Esophagus muscularis mucosa (tissue), 4 donors: ENCODE measurements at regions not wholly inside any gene's neighbourhood (a gene's known extent, or its start where the extent isn't known, plus 50 kb on each side); places are given as distances from the start of the nearest gene placed in this dataset.
"Not testable (repeated sequence)": the region's sequence is repeated elsewhere in the genome, so short reads cannot be mapped to it uniquely, and the experiment has no call there.

Experiments
- DNase-seq: peaks from one replicate; pipeline ENCODE4 v3.0.0-alpha.2; 2017; ENCODE audit errors: extremely low spot score
- H3K27ac ChIP-seq, 4 donors: fragments of 200-600 bp; sonication (generic); replicated peaks in 1 of 4; 1 replicate in 3 of 4; 2 replicates in 1 of 4; pipeline ENCODE4 v1.5.1; 2016 to 2019; ENCODE audit warnings: mild to moderate bottlenecking in 1 of 4
- H3K27me3 ChIP-seq, 4 donors: fragments of 200-600 bp; sonication (generic); one replicate each; pipeline versions ENCODE4 v1.5.1 to v1.6.0; 2016 to 2019
- H3K36me3 ChIP-seq, 4 donors: fragments of 200-600 bp; sonication (generic); one replicate each; pipeline ENCODE4 v1.5.1; 2016 to 2019
- H3K4me1 ChIP-seq, 4 donors: fragments of 200-600 bp; sonication (generic); one replicate each; pipeline ENCODE4 v1.5.1; 2016 to 2019
- H3K4me3 ChIP-seq, 4 donors: fragments of 200-600 bp; sonication (generic); 1 replicate in 2 of 4; 2 replicates in 2 of 4; pipeline ENCODE4 v1.5.1; 2016 to 2019; ENCODE audit warnings: mild to moderate bottlenecking in 4 of 4, moderate library complexity in 1 of 4
- H3K9me3 ChIP-seq, 4 donors: fragments of 200-600 bp; sonication (generic); 1 replicate in 3 of 4; 2 replicates in 1 of 4; pipeline ENCODE4 v1.5.1; 2016 to 2019
- EP300 ChIP-seq: sonication (generic); formaldehyde crosslinking; IDR thresholded peaks from one replicate; pipeline ENCODE4 v1.6.1; 2017; ENCODE audit warnings: antibody characterized with exemption
- POLR2A ChIP-seq: fragments of 450-650 bp; IDR thresholded peaks from one replicate; pipeline ENCODE4 v1.6.1; 2017; ENCODE audit warnings: antibody characterized with exemption, moderate library complexity, mild to moderate bottlenecking, low read depth
- POLR2AphosphoS5 ChIP-seq, 2 donors: sonication (generic); formaldehyde crosslinking; IDR thresholded peaks; one replicate each; pipeline ENCODE4 v1.6.1; 2017; ENCODE audit warnings: antibody characterized with exemption in 2 of 2
- WGBS: methylation state at CpG from one replicate; pipeline ENCODE4 v1.1.5; 2018; 5-methylcytosine and 5-hydroxymethylcytosine counted together
- intact Hi-C: fragments of 100-400 bp; cut with DNase I; formaldehyde crosslinking; loops from one replicate; pipeline ENCODE4 v1.15.1; 2023
- TF ChIP-seq, protein P1 (sequence below), 3 experiments: fragments of 200-600 bp in 2 of 3; fragments of 450-650 bp in 1 of 3; sonication (generic) in 2 of 3; IDR thresholded peaks; one replicate each; pipeline ENCODE4 v1.5.1; 2017 to 2019; ENCODE audit warnings: antibody characterized with exemption in 3 of 3, mild to moderate bottlenecking in 2 of 3, moderate library complexity in 1 of 3

DNA sequence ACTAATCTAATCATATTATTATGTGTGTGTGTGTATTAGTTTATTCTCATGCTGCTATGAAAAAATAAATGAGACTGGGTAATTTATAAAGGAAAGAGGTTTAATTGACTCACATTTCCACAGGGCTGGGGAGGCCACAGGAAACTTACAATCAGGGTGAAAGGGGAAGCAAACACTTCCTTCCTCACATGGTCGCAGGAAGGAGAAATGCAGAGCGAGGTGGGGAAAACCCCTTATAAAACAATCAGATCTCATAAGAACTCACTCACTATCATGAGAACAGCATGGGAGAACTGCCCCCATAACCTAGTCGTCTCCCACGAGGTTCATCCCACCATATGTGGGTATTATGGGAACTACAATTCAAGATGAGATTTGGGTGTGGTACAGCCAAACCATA is 190.9 kb upstream of the TAPT1 start:
- no peak overlapping the region for H3K4me3 ChIP-seq
- WGBS: 84% methylated on average over 4 of the region's 4 CpGs

DNA sequence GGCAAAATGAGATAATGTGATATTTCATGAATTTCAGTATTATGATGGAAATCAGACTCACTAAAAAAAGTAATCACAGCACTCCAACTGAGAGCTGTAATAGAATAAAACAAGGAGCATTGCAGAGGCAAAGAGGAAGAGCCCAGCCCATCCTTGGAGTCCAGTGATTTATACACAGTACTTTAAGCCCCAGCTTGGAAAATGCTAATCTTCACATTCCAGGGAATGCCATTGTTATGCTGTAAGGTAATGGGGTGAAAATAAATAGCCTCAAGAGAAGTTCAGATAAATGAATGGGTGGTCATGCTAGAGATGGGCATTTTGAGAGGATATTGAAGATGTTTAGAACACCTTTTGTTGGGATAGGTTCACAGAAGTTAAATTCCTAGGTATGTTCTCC is 190.3 kb upstream of the TAPT1 start:
- DNase-seq: no peak
- Histone ChIP-seq H3K27ac (no peak overlapping the region), H3K36me3 (no peaks in the 10 kb centered on the region), H3K27me3 (no peaks in the 10 kb centered on the region), H3K4me1 (peaks cover 0 to 9% (median 0%) of the 10 kb centered on the region in 4 donors), H3K9me3 (no peaks in the 10 kb centered on the region), H3K4me3 (no peak overlapping the region)
- intact Hi-C loops: no loop called here
- TF ChIP-seq, protein P1, sequence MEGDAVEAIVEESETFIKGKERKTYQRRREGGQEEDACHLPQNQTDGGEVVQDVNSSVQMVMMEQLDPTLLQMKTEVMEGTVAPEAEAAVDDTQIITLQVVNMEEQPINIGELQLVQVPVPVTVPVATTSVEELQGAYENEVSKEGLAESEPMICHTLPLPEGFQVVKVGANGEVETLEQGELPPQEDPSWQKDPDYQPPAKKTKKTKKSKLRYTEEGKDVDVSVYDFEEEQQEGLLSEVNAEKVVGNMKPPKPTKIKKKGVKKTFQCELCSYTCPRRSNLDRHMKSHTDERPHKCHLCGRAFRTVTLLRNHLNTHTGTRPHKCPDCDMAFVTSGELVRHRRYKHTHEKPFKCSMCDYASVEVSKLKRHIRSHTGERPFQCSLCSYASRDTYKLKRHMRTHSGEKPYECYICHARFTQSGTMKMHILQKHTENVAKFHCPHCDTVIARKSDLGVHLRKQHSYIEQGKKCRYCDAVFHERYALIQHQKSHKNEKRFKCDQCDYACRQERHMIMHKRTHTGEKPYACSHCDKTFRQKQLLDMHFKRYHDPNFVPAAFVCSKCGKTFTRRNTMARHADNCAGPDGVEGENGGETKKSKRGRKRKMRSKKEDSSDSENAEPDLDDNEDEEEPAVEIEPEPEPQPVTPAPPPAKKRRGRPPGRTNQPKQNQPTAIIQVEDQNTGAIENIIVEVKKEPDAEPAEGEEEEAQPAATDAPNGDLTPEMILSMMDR (IDR thresholded peaks at IDR 0.05): no peak
- no peak for TF ChIP-seq POLR2A

More for the DNA sequence above, 190.9 kb upstream of the TAPT1 start:
- intact Hi-C loops: no loop called here
- Histone ChIP-seq H3K27ac (no peak overlapping the region), H3K36me3 (no peaks in the 10 kb centered on the region), H3K9me3 (no peaks in the 10 kb centered on the region), H3K27me3 (no peaks in the 10 kb centered on the region), H3K4me1 (peaks cover 0 to 9% (median 0%) of the 10 kb centered on the region in 4 donors)
- TF ChIP-seq EP300: no peak
- TF ChIP-seq POLR2A: no peak
- TF ChIP-seq, protein P1 (IDR thresholded peaks at IDR 0.05): no peak
- TF ChIP-seq POLR2AphosphoS5 (IDR thresholded peaks at IDR 0.05): no peak
- no peak for DNase-seq

DNA sequence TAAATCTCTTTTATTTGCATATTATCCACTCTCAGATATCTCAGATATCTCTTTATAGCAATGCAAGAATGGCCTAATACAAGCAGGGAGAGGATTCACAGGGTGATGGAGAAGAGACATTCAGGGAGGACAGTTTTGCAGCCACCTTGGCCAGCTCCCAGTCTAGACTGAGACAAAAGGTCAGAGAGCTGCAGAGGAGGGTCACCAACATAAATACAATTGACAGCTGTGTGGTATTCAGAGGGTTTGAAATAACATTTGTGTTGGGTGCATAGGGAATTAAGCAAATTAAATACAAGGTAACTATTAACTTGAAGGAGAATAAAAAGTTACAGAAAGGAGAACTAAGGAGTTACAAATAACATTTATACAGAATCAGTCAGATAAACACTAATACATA is 189.5 kb upstream of the TAPT1 start:
- intact Hi-C loops: no loop called here
- H3K27ac ChIP-seq: no peak overlapping the region
- no peaks in the 10 kb centered on the region for H3K9me3 ChIP-seq
- TF ChIP-seq POLR2A (no peak), EP300 (no peak), POLR2AphosphoS5 (IDR thresholded peaks at IDR 0.05) (no peak)
- TF ChIP-seq, protein P1 (IDR thresholded peaks at IDR 0.05): no peak
- no peak overlapping the region for H3K4me3 ChIP-seq
- no peaks in the 10 kb centered on the region for H3K27me3 ChIP-seq
- peaks cover 0 to 9% (median 0%) of the 10 kb centered on the region in 4 donors for H3K4me1 ChIP-seq
- no peak for DNase-seq
- no peaks in the 10 kb centered on the region for H3K36me3 ChIP-seq

DNA sequence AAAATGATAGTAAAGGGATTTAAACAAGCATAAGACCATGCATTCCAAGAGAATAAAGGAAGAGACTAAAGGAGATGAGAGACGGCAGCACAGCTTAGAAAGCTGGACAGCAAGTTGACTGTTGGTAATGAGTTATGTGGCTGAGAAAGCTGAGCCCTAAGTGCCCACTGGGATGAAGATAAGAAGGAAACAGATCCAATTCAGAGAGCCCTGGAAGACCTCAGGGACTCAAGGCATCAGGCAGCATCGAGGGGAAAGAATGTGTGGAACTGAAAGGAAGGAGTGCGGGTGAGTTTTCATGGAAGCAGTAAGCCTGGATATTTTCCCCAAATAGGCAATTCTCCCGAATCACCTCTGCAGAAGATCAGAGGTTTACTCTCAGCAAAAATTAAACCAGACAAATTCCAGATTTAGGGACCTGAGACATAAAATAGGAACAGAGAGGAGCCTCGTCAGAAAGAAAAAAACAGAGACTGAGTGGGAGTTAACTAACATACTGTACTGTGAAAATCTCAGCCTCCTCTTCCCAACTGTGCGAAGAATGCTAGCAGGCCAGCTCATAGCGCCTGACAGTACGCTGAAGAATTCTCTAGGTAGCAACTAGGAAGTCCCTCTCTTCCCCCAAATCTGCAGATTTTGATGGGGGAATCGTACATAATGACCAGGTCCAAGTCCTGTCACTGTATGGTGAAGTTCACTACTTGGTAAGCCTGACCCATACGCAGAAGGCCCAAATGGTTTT is 187.7 kb upstream of the TAPT1 start:
- Histone ChIP-seq H3K9me3 (no peaks in the 10 kb centered on the region), H3K4me3 (no peak overlapping the region), H3K36me3 (no peaks in the 10 kb centered on the region), H3K27me3 (no peaks in the 10 kb centered on the region), H3K4me1 (peaks cover 0 to 9% (median 0%) of the 10 kb centered on the region in 4 donors), H3K27ac (no peak overlapping the region)
- DNase-seq: no peak
- TF ChIP-seq, protein P1 (IDR thresholded peaks at IDR 0.05): no peak
- TF ChIP-seq POLR2A: no peak
- TF ChIP-seq POLR2AphosphoS5 (IDR thresholded peaks at IDR 0.05): no peak
- TF ChIP-seq EP300: no peak
- intact Hi-C loops: no loop called here
- WGBS: 87% methylated on average over 10 of the region's 10 CpGs

DNA sequence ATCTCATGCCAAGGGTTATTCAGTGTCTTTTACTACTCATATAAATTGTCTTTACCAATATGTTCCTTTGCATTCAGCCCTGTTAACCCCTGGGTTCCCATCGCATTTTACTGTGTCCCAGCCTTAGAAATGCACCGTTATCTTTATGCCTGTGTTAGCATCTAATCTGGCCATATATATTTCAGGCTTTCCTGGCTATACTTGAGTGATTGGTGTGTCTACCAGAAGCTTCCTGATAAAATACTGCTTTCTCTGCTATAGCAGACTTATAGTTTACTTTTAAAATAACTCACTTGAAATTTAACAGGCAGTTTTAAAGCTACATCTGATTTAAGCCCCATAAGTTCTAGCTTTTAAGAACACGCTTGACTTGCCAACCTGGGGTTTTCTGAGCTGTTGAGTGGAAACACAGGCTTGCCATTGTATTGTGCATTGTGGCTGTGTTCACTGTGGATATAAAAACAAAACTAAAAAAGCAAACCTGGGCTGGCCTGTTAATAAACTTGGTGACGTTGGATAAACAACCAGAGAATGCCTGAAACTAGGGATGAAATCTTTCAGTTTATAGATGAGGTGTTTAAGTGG is 185.3 kb upstream of the TAPT1 start:
- H3K4me3 ChIP-seq: no peak overlapping the region
- H3K4me1 ChIP-seq: no peaks in the 10 kb centered on the region
- 86% methylated on average over 4 of the region's 4 CpGs for WGBS
- DNase-seq: no peak
- no peaks in the 10 kb centered on the region for H3K9me3 ChIP-seq
- no peaks in the 10 kb centered on the region for H3K27me3 ChIP-seq
- no peaks in the 10 kb centered on the region for H3K36me3 ChIP-seq
- TF ChIP-seq, protein P1 (IDR thresholded peaks at IDR 0.05): no peak
- no peak for TF ChIP-seq EP300
- TF ChIP-seq POLR2AphosphoS5 (IDR thresholded peaks at IDR 0.05): no peak
- no peak for TF ChIP-seq POLR2A
- H3K27ac ChIP-seq: no peak overlapping the region
- intact Hi-C loops: no loop called here

DNA sequence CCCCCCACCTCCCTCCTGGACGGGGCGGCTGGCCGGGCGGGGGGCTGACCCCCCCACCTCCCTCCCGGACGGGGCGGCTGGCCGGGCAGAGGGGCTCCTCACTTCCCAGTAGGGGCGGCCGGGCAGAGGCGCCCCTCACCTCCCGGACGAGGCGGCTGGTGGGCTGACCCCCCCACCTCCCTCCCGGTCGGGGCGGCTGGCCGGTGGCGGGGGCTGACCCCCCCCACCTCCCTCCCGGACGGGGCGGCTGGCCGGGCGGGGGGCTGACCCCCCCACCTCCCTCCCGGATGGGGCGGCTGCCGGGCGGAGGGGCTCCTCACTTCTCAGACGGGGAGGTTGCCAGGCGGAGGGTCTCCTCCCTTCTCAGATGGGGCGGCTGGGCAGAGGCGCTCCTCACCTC is 166.9 kb upstream of the TAPT1 start:
- H3K4me3 ChIP-seq, H3K36me3 ChIP-seq, H3K4me1 ChIP-seq, H3K27ac ChIP-seq, H3K27me3 ChIP-seq, DNase-seq, H3K9me3 ChIP-seq, intact Hi-C loops: not testable (repeated sequence)
- WGBS: no CpG with 5 or more reads among the region's 32 CpGs
